Left lung (tissue), 4 donors: ENCODE measurements at regions not wholly inside any gene's neighbourhood (a gene's known extent, or its start where the extent isn't known, plus 50 kb on each side); places are given as distances from the start of the nearest gene placed in this dataset.

Experiments
- ATAC-seq: fragments of 200-7000 bp; cut with Tn5 transposase; one replicate; pipeline ENCODE4 v1.9.1; 2020; ENCODE audit warnings: moderate library complexity
- DNase-seq, 4 donors: peaks; one replicate each; pipeline ENCODE4 v3.0.0-alpha.2; 2013 to 2020
- H3K27ac ChIP-seq, 2 donors: fragments of 200-600 bp; sonication (generic) in 1 of 2; one replicate each; pipeline versions ENCODE4 v1.5.0 to v1.8.0; 2020 to 2021
- H3K27me3 ChIP-seq, 2 donors: fragments of 200-600 bp; sonication (generic) in 1 of 2; one replicate each; pipeline versions ENCODE4 v1.5.0 to v1.8.0; 2020 to 2021
- H3K36me3 ChIP-seq, 2 donors: fragments of 200-600 bp; sonication (generic) in 1 of 2; one replicate each; pipeline versions ENCODE4 v1.5.0 to v1.8.0; 2020 to 2021
- H3K4me1 ChIP-seq, 2 donors: fragments of 200-600 bp; one replicate each; pipeline ENCODE4 v1.8.0; 2021
- H3K4me3 ChIP-seq, 2 donors: fragments of 200-600 bp; sonication (generic) in 1 of 2; one replicate each; pipeline versions ENCODE4 v1.5.0 to v1.8.0; 2020 to 2021; ENCODE audit warnings: mild to moderate bottlenecking in 1 of 2
- H3K9me3 ChIP-seq, 2 donors: fragments of 200-600 bp; sonication (generic) in 1 of 2; one replicate each; pipeline versions ENCODE4 v1.5.0 to v1.8.0; 2020 to 2021
- intact Hi-C, 2 donors: fragments of 100-400 bp; cut with DNase I; formaldehyde crosslinking; loops; one replicate each; pipeline versions ENCODE4 v1.11.2 to v1.14.2; 2022
- TF ChIP-seq, protein P1 (sequence below), 2 donors: fragments of 200-600 bp; sonication (generic) in 1 of 2; IDR thresholded peaks; one replicate each; pipeline versions ENCODE4 v1.5.0 to v1.8.0; 2021; ENCODE audit warnings: antibody characterized with exemption in 2 of 2
- donor health status: DM: no; HTN: yes; CAD: no.
- donor health status: DM: no; HTN: no; CAD: no.

DNA sequence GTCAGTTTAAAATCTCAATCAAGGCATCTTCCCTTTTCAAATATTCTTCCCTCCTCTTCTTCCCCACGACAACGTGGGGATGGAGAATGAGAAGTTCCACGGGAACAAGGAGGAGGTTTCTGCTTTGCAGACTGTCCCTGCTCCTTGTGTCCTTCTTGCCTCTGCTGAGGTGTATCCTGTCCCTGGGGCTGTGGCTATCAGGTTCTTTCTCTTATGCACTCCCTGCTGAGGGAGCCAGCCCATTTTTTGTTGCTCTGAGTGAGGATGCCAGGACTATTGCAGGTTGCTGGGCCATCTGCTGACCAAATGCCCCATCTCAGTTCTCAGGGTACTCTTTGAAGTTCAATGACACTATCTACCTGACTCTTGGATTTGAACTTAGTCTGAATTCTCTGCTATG, 533.6 kb downstream of the RNF144B start:
- TF ChIP-seq, protein P1, sequence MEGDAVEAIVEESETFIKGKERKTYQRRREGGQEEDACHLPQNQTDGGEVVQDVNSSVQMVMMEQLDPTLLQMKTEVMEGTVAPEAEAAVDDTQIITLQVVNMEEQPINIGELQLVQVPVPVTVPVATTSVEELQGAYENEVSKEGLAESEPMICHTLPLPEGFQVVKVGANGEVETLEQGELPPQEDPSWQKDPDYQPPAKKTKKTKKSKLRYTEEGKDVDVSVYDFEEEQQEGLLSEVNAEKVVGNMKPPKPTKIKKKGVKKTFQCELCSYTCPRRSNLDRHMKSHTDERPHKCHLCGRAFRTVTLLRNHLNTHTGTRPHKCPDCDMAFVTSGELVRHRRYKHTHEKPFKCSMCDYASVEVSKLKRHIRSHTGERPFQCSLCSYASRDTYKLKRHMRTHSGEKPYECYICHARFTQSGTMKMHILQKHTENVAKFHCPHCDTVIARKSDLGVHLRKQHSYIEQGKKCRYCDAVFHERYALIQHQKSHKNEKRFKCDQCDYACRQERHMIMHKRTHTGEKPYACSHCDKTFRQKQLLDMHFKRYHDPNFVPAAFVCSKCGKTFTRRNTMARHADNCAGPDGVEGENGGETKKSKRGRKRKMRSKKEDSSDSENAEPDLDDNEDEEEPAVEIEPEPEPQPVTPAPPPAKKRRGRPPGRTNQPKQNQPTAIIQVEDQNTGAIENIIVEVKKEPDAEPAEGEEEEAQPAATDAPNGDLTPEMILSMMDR (IDR thresholded peaks at IDR 0.05) = no peak
- ATAC-seq (no peak), DNase-seq (no peak)
- no peaks in the 10 kb centered on the region for H3K4me1 ChIP-seq
- H3K9me3 ChIP-seq = peaks cover 0 to 4% of the 10 kb centered on the region in 2 donors
- no peaks in the 10 kb centered on the region for H3K36me3 ChIP-seq
- no peak overlapping the region for H3K4me3 ChIP-seq
- intact Hi-C loops = no loop called here
- no peaks in the 10 kb centered on the region for H3K27me3 ChIP-seq
- H3K27ac ChIP-seq = no peak overlapping the region

DNA sequence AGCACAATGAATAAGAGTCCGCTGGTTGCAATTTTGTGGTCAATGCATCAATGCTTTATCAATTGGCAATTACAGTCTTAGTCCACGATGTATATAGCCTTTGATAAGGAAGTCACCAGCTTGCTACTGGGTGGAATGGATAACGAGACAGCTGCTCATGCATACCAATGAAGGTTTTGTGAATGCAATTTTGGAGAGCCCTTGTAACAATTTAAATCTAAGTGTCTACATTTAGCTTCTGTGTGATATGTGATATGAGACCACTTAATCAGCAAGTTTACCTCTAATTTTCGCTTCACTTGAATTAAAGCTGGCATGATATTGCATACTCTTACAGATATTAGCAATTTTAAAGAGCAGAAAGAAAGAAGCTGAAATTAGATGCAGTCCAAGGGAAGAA, 543.9 kb downstream of the RNF144B start:
- DNase-seq (no peak), ATAC-seq (no peak)
- Histone ChIP-seq H3K4me1 (no peaks in the 10 kb centered on the region), H3K4me3 (no peak overlapping the region), H3K9me3 (no peaks in the 10 kb centered on the region), H3K27me3 (no peaks in the 10 kb centered on the region), H3K36me3 (no peaks in the 10 kb centered on the region), H3K27ac (no peak overlapping the region)
- TF ChIP-seq, protein P1 (IDR thresholded peaks at IDR 0.05) = no peak
- intact Hi-C loops = no loop called here

DNA sequence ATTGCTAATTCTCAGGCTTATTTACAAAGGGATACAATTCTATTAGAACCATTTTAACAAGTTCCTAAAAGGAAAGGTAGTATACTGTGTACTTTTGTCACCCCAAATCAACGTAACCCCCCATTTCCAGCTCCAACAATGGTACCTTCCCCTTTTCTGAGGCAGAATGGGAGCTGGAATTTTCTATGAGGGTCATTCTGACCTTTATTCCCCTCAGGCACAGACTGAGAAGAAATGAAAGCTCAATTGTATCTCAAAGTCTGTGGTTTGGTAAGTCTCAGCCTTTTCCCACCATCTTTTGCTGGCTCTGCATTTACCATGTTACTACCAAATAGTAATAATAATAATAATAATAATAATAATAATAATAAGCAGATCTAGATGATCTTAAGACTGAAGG, 571.0 kb downstream of the RNF144B start:
- Histone ChIP-seq H3K27ac (no peak overlapping the region), H3K4me3 (no peak overlapping the region), H3K9me3 (no peaks in the 10 kb centered on the region), H3K27me3 (no peaks in the 10 kb centered on the region), H3K36me3 (no peaks in the 10 kb centered on the region), H3K4me1 (no peaks in the 10 kb centered on the region)
- no peak for ATAC-seq
- no peak for DNase-seq
- intact Hi-C loops = no loop called here
- TF ChIP-seq, protein P1 (IDR thresholded peaks at IDR 0.05) = no peak

DNA sequence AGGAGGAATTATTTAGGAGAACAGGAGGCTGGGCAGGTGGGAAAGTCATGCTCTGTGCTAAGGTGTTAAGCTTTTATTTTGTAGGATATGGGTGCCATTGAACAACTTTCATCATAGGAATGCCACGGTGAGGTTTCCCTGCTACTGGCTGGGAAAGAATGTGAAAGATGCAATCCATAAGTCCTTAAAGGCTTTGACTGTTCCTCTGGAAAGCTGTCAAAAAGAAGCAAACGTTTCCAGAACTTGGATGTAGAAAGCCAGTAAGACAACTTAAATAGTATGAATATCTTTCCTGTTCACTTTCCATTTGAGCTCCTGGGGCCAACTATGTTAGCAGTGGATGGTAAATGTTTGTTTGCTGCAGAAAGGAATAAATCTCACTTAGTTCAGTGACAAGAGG, 574.4 kb downstream of the RNF144B start:
- no peaks in the 10 kb centered on the region for H3K4me1 ChIP-seq
- intact Hi-C loops = no loop called here
- TF ChIP-seq, protein P1 (IDR thresholded peaks at IDR 0.05) = no peak
- DNase-seq = no peak
- no peak for ATAC-seq
- H3K27me3 ChIP-seq = no peaks in the 10 kb centered on the region
- no peak overlapping the region for H3K27ac ChIP-seq
- no peaks in the 10 kb centered on the region for H3K36me3 ChIP-seq
- no peaks in the 10 kb centered on the region for H3K9me3 ChIP-seq
- H3K4me3 ChIP-seq = no peak overlapping the region

DNA sequence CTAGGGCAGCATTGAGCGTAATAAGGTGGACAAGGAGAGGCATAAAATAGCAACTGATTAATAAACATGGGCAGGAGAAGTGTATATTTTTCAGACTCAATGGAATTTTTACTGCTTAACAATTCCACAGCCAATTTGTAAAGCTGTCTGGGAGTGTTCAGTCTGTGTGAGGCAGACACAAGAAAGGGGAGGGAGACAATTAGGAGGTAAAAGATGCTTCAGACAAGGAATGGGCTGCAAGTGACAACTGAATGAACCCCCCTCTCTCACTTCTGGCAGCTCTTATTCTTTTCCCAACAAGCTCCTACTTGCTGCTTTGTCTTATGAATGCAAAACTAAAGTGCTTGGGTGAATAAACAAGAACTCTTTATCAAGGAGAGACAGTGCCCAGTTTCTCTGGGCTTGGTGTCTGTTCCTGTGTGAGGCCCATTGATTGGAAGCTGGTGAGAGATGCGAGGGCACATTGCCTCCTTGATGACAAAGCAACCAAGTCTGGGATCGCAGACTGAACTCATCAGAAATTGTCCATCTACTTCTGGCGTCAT, 575.3 kb downstream of the RNF144B start:
- H3K9me3 ChIP-seq = no peaks in the 10 kb centered on the region
- no peak overlapping the region for H3K27ac ChIP-seq
- ATAC-seq (no peak), DNase-seq (no peak)
- TF ChIP-seq, protein P1 (IDR thresholded peaks at IDR 0.05) = no peak
- intact Hi-C loops = no loop called here
- H3K4me3 ChIP-seq = no peak overlapping the region
- no peaks in the 10 kb centered on the region for H3K27me3 ChIP-seq
- H3K4me1 ChIP-seq = no peaks in the 10 kb centered on the region
- H3K36me3 ChIP-seq = no peaks in the 10 kb centered on the region
